Fibroblast of skin of left biceps (primary cell): ENCODE measurements at regions not wholly inside any gene's neighbourhood (a gene's known extent, or its start where the extent isn't known, plus 50 kb on each side); places are given as distances from the start of the nearest gene placed in this dataset.

ENCODE experiments used
- DNase-seq, 2 experiments: peaks; one replicate each; pipeline ENCODE4 v3.0.0-alpha.2; 2013; ENCODE audit warnings: low read depth in 2 of 2

GRCh38 chr12:93134175-93134890 is 205.2 kb upstream of the EEA1 start:
- no peak for DNase-seq

DNA sequence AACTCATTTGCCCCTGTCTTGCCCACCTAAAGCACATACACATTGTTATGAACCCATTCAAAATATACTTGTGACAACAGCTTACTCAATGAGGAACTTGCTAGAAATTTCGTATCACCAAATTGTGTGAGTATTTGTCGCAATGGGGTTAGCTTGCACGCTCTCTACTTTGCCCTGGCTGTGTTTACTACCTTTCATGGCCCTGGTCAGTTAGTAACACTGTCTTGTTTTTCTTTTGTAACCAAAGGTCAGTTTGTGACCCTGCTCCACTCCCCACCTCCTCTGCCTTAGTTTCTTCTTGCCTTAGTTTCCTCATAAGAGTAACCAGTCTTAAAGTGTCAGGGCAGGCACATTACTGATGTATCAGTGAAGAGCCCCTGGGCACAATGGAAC is 205.8 kb upstream of the EEA1 start:
- no peak for DNase-seq

DNA sequence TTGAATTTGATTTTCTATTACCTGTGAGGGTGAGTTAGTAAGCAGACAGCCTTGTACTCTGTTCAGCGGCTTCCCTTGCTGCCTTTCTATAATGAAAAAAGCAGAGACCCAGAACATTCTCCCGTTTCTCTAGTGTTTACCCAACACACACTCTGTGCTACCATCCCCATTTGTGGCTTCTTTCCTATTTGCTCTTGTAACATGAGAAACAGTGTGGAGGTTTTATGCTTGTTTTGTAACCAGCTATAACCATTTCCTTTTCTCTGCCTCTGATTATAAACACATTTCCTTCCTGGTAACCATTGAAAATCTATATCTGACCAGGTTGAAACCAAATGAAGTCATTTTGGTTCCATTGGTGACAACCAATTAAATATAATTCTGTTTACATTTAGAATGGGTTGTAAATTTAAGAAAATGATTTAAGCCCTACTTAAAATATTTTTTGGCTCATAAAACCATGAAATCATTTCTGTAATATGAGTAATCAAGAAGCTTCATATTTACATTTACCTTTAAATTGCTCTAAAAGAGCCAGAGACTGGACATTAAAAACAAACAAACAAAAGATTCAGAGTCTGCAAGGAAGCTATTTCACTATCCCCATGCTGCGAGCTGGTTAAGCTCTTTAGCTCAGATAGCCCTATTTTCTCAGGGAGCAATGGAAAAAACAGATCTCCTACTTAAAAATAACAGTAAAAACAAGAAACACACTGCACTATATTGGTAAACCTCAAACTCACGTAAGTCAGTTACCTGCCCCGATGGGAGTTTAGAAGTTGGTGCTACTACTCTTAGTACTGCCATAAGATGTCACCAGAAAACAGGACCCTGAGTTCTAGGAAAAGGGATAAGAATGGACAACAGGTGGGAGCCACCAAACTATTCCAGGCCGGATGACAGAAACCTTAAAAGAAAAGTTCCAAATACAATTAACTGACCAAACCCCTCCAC is 206.5 kb upstream of the EEA1 start:
- DNase-seq = peak; percentile 45 to 51

DNA sequence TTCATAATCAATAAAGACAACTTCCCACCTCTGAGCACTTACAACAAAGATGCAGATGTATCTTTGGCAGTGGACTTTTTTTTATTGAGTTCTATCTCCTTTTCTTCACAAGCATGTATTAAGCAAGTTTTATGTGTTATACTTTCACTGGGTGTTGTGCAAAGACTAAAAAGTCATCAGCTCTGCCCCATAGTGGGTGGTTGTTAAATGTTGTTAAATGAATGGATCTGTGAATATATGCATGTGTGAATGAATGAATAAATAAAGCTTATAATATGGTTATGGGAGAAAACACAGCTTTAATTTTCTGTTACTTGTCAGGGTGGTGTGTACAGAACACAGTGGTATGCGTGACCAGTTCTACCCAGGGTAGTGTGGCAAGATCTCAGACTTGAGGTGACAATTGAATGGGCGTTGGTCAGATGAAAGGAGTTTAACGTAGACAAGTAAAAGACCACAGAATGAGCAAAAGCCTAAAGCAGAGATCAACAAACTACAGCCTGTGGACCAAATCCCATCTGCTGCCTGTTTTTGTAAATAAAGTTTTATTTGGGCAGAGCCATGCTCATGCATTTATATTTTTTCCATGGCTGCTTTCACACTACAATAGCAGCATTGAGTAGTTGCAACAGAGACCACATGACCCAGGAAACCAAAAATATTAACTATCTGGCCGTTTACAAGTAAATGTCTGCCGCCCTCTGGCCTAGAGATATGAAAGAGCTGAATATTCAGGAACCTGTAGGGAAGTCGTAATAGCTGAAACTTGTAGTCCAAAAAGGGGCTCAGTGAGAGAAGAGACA is 207.4 kb upstream of the EEA1 start:
- DNase-seq = no peak

DNA sequence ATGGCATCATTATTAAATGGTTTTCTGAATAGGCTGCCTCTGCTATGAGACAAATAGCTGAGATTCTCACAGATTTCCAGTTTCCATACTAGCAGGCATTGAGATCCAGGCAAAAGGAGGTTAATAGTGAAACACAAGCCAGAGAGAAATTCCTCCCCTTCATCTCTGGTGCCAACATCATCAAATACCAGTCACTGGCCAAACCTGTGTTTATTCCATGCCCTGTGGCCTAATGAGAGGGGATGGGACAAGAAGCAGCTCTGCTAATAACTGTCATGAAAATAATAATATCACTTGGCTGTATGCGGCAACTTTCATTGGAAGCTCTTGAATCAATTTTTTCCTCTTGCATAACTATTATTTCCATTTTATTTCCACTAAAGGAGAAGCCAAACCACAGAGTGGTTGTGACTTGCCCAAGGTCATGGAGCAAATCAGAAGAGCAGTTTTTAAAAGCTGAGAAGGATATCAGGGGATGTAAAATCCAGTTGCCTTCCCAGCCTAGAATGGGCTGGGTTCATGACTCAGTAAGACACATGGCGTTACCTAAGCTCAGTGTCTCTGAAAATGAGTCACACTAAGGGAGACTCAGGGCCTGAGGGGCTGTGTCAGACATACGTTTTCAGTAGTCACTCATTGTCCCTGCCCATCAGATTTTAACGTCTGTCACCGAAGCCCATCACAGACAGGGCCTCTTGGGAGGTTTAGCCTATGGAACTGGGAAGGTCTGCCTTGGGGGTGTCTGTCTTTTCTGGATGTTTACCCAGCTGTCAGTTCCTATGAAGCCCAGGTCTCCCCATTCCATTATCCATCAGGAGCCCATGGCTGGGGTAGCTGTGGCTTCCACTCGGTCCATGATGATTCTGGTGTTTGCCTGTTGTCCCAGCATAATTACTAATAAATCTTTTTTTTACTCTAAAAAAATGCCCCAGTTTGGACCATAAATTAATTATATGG is 208.8 kb upstream of the EEA1 start:
- no peak for DNase-seq

- DNase-seq = no peak
These were observed 210.1 kb upstream of the EEA1 start for GRCh38 chr12:93139028-93139665.

GRCh38 chr12:93140325-93140724 is 211.2 kb upstream of the EEA1 start:
- no peak for DNase-seq

DNA sequence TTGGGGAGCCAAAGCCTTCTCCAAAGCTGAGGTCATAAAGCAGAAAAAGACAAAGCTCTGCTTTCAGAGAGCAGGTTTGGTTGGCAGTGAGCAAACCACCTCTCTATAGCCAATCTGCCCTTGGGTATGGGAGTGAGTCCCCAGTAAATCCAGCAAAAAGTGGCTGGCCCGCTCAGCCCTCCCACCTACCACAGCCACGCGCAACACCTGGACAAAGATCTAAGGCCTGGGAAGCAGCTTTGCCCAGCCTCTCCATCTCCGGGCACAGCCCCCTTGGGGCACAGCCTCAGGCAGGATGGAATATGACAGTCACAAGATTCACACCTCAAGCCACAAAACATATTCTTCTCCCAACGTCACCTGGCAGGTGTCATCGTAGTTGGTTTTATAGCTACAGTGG is 211.7 kb upstream of the EEA1 start:
- no peak for DNase-seq

- no peak for DNase-seq
These were observed 213.8 kb upstream of the EEA1 start for GRCh38 chr12:93142881-93143280.

DNA sequence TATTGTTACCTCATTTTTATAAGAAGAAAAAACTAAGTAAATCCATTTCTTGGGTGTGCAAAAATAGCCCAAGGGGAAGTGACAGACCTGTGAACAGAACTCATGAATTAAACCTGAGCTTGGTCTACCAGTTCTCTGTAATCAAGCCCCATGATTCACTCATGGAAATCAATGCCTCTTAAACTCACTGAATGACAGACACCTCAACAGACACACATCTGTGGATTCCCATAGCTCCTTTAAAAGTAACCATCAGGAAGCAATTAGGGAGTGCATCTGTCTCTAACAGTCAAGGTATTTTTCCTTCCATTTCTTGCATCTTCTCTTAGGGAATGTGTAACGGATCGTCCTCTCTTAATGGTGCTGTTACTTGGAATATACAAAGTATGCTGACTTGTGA is 215.0 kb upstream of the EEA1 start:
- peak in 1 of 2 experiments; percentile 31 for DNase-seq

DNA sequence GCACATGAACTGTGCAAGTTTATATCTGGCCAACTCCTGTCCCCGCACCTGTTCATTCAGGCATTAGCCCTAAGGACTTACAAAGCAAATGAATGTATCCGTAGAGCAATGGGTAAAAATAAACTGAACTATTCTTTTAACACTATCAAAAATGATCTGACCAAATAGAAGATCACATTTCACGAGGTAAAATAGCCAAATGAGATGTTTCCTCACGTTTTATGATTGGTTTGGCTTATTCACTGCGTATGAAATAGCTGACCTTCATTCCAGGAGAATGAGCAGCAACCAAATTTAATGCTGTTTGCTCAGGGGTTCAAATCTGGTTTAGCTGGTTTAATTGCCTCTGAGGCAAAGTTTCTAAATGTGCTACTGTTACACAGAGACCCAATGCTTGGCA is 216.0 kb upstream of the EEA1 start:
- DNase-seq = no peak

DNA sequence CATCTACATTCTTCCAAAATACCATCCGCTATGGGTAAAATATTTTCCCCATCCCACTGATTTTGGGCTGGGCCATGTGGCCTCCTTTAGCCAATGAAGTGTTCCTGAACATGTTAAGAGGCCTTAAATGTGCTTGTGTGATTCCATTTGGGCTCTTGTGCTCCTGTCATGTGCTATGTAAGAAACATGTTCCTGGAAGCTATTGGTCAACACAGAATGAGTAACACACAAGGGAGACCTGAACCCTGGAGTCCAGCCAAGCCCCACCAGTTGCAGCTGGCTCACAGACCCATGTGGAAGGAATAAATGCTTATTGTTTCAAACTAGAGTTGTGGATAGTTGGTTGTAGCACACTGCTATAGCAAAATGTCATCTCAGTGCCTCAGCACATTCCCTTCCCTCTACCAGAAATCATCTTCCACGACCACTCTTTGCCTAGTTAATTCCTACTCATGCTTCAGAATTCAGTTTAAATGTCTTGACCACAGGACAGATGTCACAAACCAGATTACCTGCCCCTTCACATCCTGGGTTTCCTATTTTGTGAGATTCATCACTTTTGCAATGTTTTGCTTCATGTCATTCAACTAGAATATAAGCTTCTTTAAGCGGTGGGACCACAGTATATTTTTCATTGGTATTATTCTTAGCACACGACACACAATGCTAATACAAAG is 217.3 kb upstream of the EEA1 start:
- peak in 1 of 2 experiments; percentile 42 for DNase-seq

GRCh38 chr12:93146970-93147369 is 217.9 kb upstream of the EEA1 start:
- DNase-seq = no peak

GRCh38 chr12:93148412-93148811 is 219.3 kb upstream of the EEA1 start:
- no peak for DNase-seq

DNA sequence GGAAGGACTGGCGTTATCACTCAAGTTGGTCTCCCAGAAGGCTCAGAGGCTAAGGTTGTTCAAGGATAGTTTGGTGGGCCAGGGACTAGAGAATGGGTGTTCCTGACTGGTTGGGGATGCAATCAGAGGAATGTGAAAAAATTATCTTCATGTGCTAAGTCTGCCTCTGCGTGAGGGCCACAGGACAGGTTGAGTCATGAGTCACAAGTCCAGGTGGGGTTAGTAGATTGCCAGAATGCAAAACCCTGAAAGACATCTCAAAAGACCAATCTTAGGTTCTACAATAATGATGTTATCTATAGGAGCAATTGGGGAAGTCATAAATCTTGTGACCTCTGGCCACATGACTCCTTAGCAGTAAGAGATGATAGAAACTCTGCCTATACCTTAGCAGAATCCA is 220.1 kb upstream of the EEA1 start:
- DNase-seq = no peak

DNA sequence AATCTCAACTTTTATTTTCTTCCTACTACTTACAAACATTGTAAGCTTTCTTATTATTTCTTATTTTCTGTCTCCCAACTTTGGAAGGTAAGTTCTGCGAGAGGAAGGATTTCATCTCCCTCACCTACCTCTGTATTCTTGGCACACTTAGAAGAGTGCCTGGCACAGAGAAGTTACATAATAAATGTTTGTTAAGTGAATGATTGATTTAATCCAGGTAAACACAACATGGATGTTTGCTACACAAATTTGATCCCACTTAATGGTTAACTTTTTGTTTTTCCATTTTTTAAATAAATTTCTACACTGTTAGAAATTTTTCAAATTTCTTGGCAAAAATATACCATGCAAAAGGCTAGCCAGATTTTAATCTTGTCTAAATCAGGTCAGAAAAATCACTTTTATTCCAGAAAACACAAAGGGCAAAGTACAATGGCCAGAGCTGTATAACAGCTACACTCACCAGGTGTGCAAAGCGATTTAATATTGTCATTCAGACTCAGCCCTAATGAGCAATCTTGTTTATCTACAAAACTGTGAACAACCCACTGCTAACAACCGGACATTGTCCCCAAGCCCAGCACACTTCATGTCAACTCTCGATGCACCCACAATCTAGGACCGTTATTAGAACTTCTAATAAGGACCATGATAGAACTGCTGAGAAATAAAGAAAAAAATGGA is 222.1 kb upstream of the EEA1 start:
- no peak for DNase-seq

- no peak for DNase-seq
These were observed 223.5 kb upstream of the EEA1 start for GRCh38 chr12:93152617-93153016.

DNA sequence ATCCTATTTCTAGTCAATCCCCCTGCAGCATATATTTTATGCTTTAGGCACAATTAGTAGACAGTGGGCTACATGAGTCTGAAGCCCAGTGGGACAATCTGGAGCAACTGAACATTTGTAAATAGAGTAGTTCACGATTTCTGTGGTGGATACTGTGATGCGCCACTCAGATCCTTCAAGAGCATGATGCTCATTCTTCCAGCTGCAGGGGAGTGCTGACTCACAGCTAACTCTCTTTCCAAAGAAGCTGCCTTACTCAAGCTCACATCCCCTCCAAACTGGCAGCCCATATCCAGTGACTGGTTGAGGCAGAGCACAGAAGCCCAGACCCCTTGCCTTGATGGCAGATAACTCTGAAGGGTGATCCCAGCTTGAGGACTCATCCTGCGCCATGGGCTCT is 224.2 kb upstream of the EEA1 start:
- no peak for DNase-seq

DNA sequence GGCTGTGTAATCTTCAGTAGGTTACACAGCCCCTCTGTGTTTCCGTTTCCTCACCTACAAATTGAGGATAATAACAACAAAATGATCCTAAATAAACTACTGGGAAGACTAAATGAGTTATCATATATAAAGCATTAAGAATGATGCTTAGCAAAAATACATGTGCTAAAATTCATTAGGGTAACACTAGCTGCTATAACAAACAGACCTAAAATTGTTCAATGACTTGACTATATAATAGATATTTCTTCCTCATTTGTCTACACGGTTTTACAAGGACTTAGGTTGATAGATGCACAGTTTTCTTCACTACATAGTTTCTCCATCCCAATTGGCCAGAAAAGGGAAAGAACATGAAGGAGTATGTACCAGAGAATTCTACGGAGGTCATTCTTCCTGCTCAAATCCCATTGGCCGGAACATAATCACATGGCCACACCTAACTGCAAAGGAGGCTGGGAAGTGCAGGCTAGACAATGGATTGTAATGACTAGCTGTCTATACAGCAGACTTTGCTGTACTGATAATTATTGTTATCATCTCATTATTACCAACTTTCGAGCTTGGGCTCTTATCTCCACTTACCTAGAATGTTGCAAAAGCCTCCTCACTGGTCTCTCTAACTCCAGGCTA is 223.5 kb upstream of the NUDT4 start:
- DNase-seq = no peak
